H9 (cell line): ENCODE measurements at regions not wholly inside any gene's neighbourhood (a gene's known extent, or its start where the extent isn't known, plus 50 kb on each side); places are given as distances from the start of the nearest gene placed in this dataset.

ENCODE experiments used
- DNase-seq: peaks from one replicate; pipeline ENCODE4 v3.0.0-alpha.2; 2017
- H2AFZ ChIP-seq: one replicate; pipeline ENCODE4 v1.6.1; 2013; ENCODE audit warnings: mild to moderate bottlenecking, low read length, control low read depth, moderate library complexity
- H2AK5ac ChIP-seq: 2 replicates; pipeline ENCODE4 v1.6.1; 2013; ENCODE audit warnings: low read length, control low read depth, mixed read lengths; ENCODE audit not compliant: insufficient read length
- H2BK120ac ChIP-seq: one replicate; pipeline ENCODE4 v1.6.1; 2013; ENCODE audit warnings: low read depth, mild to moderate bottlenecking, low read length, control low read depth, inconsistent platforms; ENCODE audit not compliant: poor library complexity, severe bottlenecking
- H2BK12ac ChIP-seq: 2 replicates; pipeline ENCODE4 v1.6.1; 2013; ENCODE audit warnings: low read length, control low read depth, mixed read lengths, low read depth; ENCODE audit not compliant: insufficient read length
- H2BK15ac ChIP-seq: 2 replicates; pipeline ENCODE4 v1.6.1; 2013; ENCODE audit warnings: low read depth, low read length, control low read depth
- H2BK20ac ChIP-seq: one replicate; pipeline ENCODE4 v1.6.1; 2013; ENCODE audit warnings: low read depth, mild to moderate bottlenecking, low read length, control low read depth, inconsistent platforms; ENCODE audit not compliant: poor library complexity, severe bottlenecking
- H2BK5ac ChIP-seq: 2 replicates; pipeline ENCODE4 v1.6.1; 2013; ENCODE audit warnings: low read length, control low read depth, mixed read lengths; ENCODE audit not compliant: insufficient read length
- H3K14ac ChIP-seq: 2 replicates; pipeline ENCODE4 v1.6.1; 2013; ENCODE audit warnings: low read length, control low read depth; ENCODE audit not compliant: insufficient read depth
- H3K18ac ChIP-seq: 2 replicates; pipeline ENCODE4 v1.6.1; 2013; ENCODE audit warnings: low read depth, mild to moderate bottlenecking, mixed read lengths, low read length, control low read depth; ENCODE audit not compliant: insufficient read length
- H3K23ac ChIP-seq: 2 replicates; pipeline ENCODE4 v1.6.1; 2013; ENCODE audit warnings: low read length, control low read depth, mixed read lengths, low read depth; ENCODE audit not compliant: insufficient read length
- H3K23me2 ChIP-seq: 2 replicates; pipeline ENCODE4 v1.6.1; 2013; ENCODE audit warnings: low read depth, mild to moderate bottlenecking, mixed read lengths, low read length, control low read depth; ENCODE audit not compliant: insufficient read length, poor library complexity, severe bottlenecking
- H3K27ac ChIP-seq: 2 replicates; pipeline ENCODE4 v1.5.1; 2013; ENCODE audit warnings: low read length, control low read depth, mixed read lengths, low read depth; ENCODE audit not compliant: insufficient read length
- H3K27me3 ChIP-seq: 2 replicates; pipeline ENCODE4 v1.6.1; 2013; ENCODE audit warnings: low read length, control low read depth, inconsistent platforms; ENCODE audit not compliant: insufficient read depth
- H3K4ac ChIP-seq: 2 replicates; pipeline ENCODE4 v1.6.1; 2013; ENCODE audit warnings: low read depth, mild to moderate bottlenecking, control low read depth, inconsistent platforms, low read length, moderate library complexity
- H3K4me1 ChIP-seq: 2 replicates; pipeline ENCODE4 v1.6.1; 2013; ENCODE audit warnings: low read length, control low read depth, inconsistent platforms; ENCODE audit not compliant: insufficient read depth
- H3K4me2 ChIP-seq: 2 replicates; pipeline ENCODE4 v1.6.1; 2013; ENCODE audit warnings: low read length, control low read depth, mixed read lengths; ENCODE audit not compliant: insufficient read length, insufficient read depth
- H3K56ac ChIP-seq: 2 replicates; pipeline ENCODE4 v1.6.1; 2013; ENCODE audit warnings: low read depth, mild to moderate bottlenecking, mixed read lengths, low read length, control low read depth; ENCODE audit not compliant: insufficient read length
- H3K79me1 ChIP-seq: 2 replicates; pipeline ENCODE4 v1.6.1; 2013; ENCODE audit warnings: low read depth, mild to moderate bottlenecking, moderate library complexity, low read length, control low read depth, inconsistent platforms; ENCODE audit not compliant: insufficient read depth, poor library complexity, severe bottlenecking
- H3K79me2 ChIP-seq: 2 replicates; pipeline ENCODE4 v1.6.1; 2013; ENCODE audit warnings: low read length, control low read depth, inconsistent platforms; ENCODE audit not compliant: insufficient read depth
- H3K9ac ChIP-seq: 2 replicates; pipeline ENCODE4 v1.6.1; 2013; ENCODE audit warnings: low read length, control low read depth, mixed read lengths; ENCODE audit not compliant: insufficient read length; ENCODE audit errors: extremely low read depth
- H3K9me3 ChIP-seq: one replicate; pipeline ENCODE4 v1.6.1; 2013; ENCODE audit warnings: low read depth, low read length, inconsistent platforms; ENCODE audit not compliant: control insufficient read depth
- H3T11ph ChIP-seq: one replicate; pipeline ENCODE4 v1.6.1; 2013; ENCODE audit warnings: mild to moderate bottlenecking, low read length, control low read depth, inconsistent platforms
- H4K20me1 ChIP-seq: one replicate; pipeline ENCODE4 v1.6.1; 2013; ENCODE audit not compliant: control insufficient read depth, insufficient read length, insufficient read depth
- H4K5ac ChIP-seq: 2 replicates; pipeline ENCODE4 v1.6.1; 2013; ENCODE audit warnings: low read depth, mild to moderate bottlenecking, mixed read lengths, low read length, control low read depth; ENCODE audit not compliant: insufficient read length
- H4K8ac ChIP-seq: replicated peaks from 2 replicates; pipeline ENCODE4 v1.6.1; 2013; ENCODE audit warnings: low read length, control low read depth, mixed read lengths, low read depth; ENCODE audit not compliant: insufficient read length
- H4K91ac ChIP-seq: 2 replicates; pipeline ENCODE4 v1.6.1; 2013; ENCODE audit warnings: low read depth, mild to moderate bottlenecking, moderate library complexity, mixed read lengths, low read length, control low read depth; ENCODE audit not compliant: insufficient read length
- H3K27ac Mint-ChIP-seq, 3 experiments: 2 replicates in 2 of 3; 3 replicates in 1 of 3; pipeline ENCODE4 v1.8.0; 2020 to 2021; ENCODE audit warnings: mixed read lengths in 3 of 3, mild to moderate bottlenecking in 1 of 3, moderate library complexity in 1 of 3
- H3K27me3 Mint-ChIP-seq: 2 replicates; pipeline ENCODE4 v1.8.0; 2021; ENCODE audit warnings: low read depth, mild to moderate bottlenecking, moderate library complexity, mixed read lengths
- H3K36me3 Mint-ChIP-seq, 3 experiments: 2 replicates in 2 of 3; 3 replicates in 1 of 3; pipeline ENCODE4 v1.8.0; 2020 to 2021; ENCODE audit warnings: low read depth in 3 of 3, mixed read lengths in 3 of 3; ENCODE audit not compliant: insufficient read depth in 1 of 3
- H3K4me1 Mint-ChIP-seq, 2 experiments: 2 replicates each; pipeline ENCODE4 v1.8.0; 2020; ENCODE audit warnings: mixed read lengths in 2 of 2
- H3K4me3 Mint-ChIP-seq, 2 experiments: 2 replicates in 1 of 2; 3 replicates in 1 of 2; pipeline ENCODE4 v1.8.0; 2020 to 2021; ENCODE audit warnings: mild to moderate bottlenecking in 2 of 2, mixed read lengths in 2 of 2, moderate library complexity in 1 of 2
- H3K9me3 Mint-ChIP-seq, 2 experiments: 2 replicates in 1 of 2; 3 replicates in 1 of 2; pipeline ENCODE4 v1.8.0; 2020; ENCODE audit warnings: mild to moderate bottlenecking in 2 of 2, mixed read lengths in 2 of 2, moderate library complexity in 1 of 2
- CTCF ChIP-seq: fragments of 200-600 bp; sonication (generic); conservative IDR thresholded peaks from 3 replicates; pipeline ENCODE4 v1.8.0; 2021; ENCODE audit warnings: antibody characterized with exemption, mild to moderate bottlenecking
- WGBS: extraction: QIAGEN DNeasy Blood & Tissue Kit; methylation state at CpG from one replicate; pipeline ENCODE4 v1.1.7; 2013; ENCODE audit warnings: missing lambda C conversion rate, low lambda C conversion rate, mixed read lengths; ENCODE audit not compliant: insufficient read length; ENCODE audit errors: extremely low coverage; 5-methylcytosine and 5-hydroxymethylcytosine counted together

GRCh38 chr7:115135146-115135545, 213.3 kb downstream of the MDFIC start:
- H4K20me1 ChIP-seq, result no peaks in the 10 kb centered on the region
- peaks cover 1% of the 10 kb centered on the region; the same call in 1 of the 2 replicates for H3K4me1 ChIP-seq

More at GRCh38 chr7:115135146-115135545, 213.3 kb downstream of the MDFIC start:
- H3K27me3 ChIP-seq, result no peaks in the 10 kb centered on the region
- no peak overlapping the region for H3K4me3 Mint-ChIP-seq
- H2AFZ ChIP-seq, result no peak overlapping the region
- H3K56ac ChIP-seq, result no peak overlapping the region
- no peak overlapping the region for H3K18ac ChIP-seq
- H2BK20ac ChIP-seq, result no peak overlapping the region
- H3K79me1 ChIP-seq, result no peaks in the 10 kb centered on the region
- no peak for DNase-seq
- no CpG with 5 or more reads among the region's 4 CpGs for WGBS
- H3K27ac ChIP-seq, result no peak overlapping the region
- no peak overlapping the region for H3T11ph ChIP-seq
- no peak overlapping the region for H2BK120ac ChIP-seq
- no peak overlapping the region for H4K8ac ChIP-seq
- H4K5ac ChIP-seq, result no peak overlapping the region
- H3K23ac ChIP-seq, result no peak overlapping the region
- no peaks in the 10 kb centered on the region; the same call in 1 of the 2 replicates for H3K27me3 Mint-ChIP-seq
- no peak overlapping the region for H3K4ac ChIP-seq
- no peak overlapping the region for H2BK12ac ChIP-seq
- no peaks in the 10 kb centered on the region for H3K36me3 Mint-ChIP-seq
- H4K91ac ChIP-seq, result no peak overlapping the region
- H3K9ac ChIP-seq, result no peak overlapping the region
- no peaks in the 10 kb centered on the region for H3K9me3 Mint-ChIP-seq
- no peak overlapping the region for H2BK5ac ChIP-seq
- no peak for TF ChIP-seq CTCF
- H3K23me2 ChIP-seq, result no peaks in the 10 kb centered on the region
- no peak overlapping the region for H2AK5ac ChIP-seq
- no peaks in the 10 kb centered on the region for H3K79me2 ChIP-seq
- no peaks in the 10 kb centered on the region for H3K9me3 ChIP-seq
- H2BK15ac ChIP-seq, result no peak overlapping the region
- peaks cover 6 to 9% of the 10 kb centered on the region in 2 experiments for H3K4me1 Mint-ChIP-seq
- no peak overlapping the region for H3K4me2 ChIP-seq
- no peak overlapping the region for H3K14ac ChIP-seq
- no peak overlapping the region; a peak in 1 of 7 replicates for H3K27ac Mint-ChIP-seq
